BJ (cell line): ENCODE measurements at regions not wholly inside any gene's neighbourhood (a gene's known extent, or its start where the extent isn't known, plus 50 kb on each side); places are given as distances from the start of the nearest gene placed in this dataset.
"Not testable (repeated sequence)": the region's sequence is repeated elsewhere in the genome, so short reads cannot be mapped to it uniquely, and the experiment has no call there.

ENCODE experiments used
- CTCF ChIA-PET: fragments of 350-600 bp; formaldehyde crosslinking; extraction: SDS; loops from one replicate; lab custom pipeline; 2021; ENCODE audit warnings: antibody characterized with exemption, inconsistent platforms; lab: Yijun Ruan, JAX
- POLR2A ChIA-PET: fragments of 300-600 bp; sonication (Branson Sonifier 250); formaldehyde crosslinking; extraction: SDS; loops from one replicate; lab custom pipeline; 2021; ENCODE audit warnings: antibody characterized with exemption; lab: Charles Lee
- DNase-seq: peaks from one replicate; pipeline ENCODE4 v3.0.0-alpha.2; 2011; ENCODE audit warnings: low read depth
- H3K27me3 ChIP-seq: 2 replicates; pipeline ENCODE4 v1.6.0; 2011; ENCODE audit warnings: low read length; ENCODE audit not compliant: control insufficient read depth, insufficient read depth
- H3K36me3 ChIP-seq: 2 replicates; pipeline ENCODE4 v1.5.1; 2011; ENCODE audit warnings: low read length; ENCODE audit not compliant: control insufficient read depth, insufficient read depth
- H3K4me3 ChIP-seq: 2 replicates; pipeline ENCODE4 v1.5.1; 2011; ENCODE audit warnings: low read depth, mild to moderate bottlenecking, control low read depth, low read length
- TF ChIP-seq, protein P1 (sequence below): IDR thresholded peaks from 2 replicates; pipeline ENCODE4 v1.5.1; 2011; ENCODE audit warnings: low read depth, mild to moderate bottlenecking, control low read depth, inconsistent platforms, low read length, moderate library complexity; ENCODE audit not compliant: insufficient read depth

DNA sequence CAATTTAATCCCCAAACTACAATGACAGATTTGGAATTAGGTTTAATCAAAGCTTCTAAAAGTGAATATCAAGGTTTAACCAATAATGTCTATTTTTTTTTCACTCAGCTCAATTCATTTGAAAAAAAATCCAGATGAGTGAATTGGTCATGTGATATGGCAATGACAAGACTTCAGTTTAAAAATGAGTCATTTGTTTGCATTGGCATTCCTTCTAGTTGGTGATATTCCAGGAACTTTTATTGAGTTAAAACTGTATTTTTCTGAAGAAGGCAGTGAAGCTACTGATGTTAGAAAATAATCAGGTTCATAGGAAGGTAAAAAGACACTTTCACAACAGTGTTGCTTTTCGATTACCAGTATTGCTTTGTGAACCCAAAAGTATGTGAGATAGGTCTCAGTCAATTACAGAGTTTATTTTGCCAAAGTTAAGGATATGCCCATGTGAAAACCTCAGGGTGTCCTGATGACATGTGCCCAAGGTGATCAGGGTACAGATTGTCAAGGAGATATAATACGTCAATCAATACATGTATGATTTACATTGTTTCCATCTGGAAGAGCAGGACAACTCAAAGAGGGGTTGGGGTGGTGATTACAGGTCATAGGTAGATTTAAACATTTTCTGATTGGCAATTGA is 1214.9 kb downstream of the GALC start:
- H3K27me3 ChIP-seq = no peaks in the 10 kb centered on the region
- DNase-seq = peak; percentile 68
- no peak overlapping the region for H3K4me3 ChIP-seq
- POLR2A ChIA-PET = no interaction called here
- no peaks in the 10 kb centered on the region for H3K36me3 ChIP-seq
- CTCF ChIA-PET = no interaction called here
- TF ChIP-seq, protein P1, sequence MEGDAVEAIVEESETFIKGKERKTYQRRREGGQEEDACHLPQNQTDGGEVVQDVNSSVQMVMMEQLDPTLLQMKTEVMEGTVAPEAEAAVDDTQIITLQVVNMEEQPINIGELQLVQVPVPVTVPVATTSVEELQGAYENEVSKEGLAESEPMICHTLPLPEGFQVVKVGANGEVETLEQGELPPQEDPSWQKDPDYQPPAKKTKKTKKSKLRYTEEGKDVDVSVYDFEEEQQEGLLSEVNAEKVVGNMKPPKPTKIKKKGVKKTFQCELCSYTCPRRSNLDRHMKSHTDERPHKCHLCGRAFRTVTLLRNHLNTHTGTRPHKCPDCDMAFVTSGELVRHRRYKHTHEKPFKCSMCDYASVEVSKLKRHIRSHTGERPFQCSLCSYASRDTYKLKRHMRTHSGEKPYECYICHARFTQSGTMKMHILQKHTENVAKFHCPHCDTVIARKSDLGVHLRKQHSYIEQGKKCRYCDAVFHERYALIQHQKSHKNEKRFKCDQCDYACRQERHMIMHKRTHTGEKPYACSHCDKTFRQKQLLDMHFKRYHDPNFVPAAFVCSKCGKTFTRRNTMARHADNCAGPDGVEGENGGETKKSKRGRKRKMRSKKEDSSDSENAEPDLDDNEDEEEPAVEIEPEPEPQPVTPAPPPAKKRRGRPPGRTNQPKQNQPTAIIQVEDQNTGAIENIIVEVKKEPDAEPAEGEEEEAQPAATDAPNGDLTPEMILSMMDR = no peak

DNA sequence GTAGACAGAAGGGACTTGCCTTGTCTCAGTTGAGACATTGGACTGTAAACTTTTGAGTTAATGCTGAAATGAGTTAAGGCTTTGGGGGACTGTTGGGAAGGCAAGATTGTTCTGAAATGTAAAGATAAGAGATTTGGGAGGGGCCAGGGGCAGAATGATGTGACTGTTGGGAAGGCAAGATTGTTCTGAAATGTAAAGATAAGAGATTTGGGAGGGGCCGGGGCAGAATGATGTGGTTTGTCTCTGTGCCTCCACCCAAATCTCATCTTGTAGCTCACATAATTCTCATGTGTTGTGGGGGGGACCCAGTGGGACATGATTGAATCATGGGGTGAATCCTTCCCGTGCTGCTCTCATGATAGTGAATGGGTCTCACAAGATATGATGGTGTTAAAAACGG is 1217.1 kb downstream of the GALC start:
- H3K27me3 ChIP-seq, POLR2A ChIA-PET, H3K36me3 ChIP-seq, H3K4me3 ChIP-seq, DNase-seq: not testable (repeated sequence)
- CTCF ChIA-PET = interaction anchor here (1.2 to 1.6 kb wide), 2 partner anchors 10 to 11 kb away, joined by 3 read pairs; no protein-coding TSS in a partner anchor

DNA sequence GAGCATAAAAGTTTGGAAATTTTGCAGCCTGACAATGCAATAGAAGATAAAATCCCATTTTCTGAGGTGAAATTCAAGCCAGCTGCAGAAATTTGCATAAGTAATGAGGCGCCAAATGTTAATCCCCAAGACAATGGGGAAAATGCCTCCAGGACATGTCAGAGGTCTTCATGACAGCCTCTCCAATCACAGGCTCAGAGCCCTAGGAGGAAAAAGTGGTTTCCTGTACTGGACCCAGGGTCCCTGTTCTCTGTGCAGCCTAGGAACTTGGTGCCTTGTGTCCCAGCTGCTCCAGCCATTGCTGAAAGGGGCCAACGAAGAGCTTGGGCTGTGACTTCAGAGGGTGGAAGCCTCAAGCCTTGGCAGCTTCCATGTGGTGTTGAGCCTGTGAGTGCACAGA is 1218.1 kb downstream of the GALC start:
- ChIA-PET CTCF (no interaction called here), POLR2A (no interaction called here)
- DNase-seq = no peak
- Histone ChIP-seq H3K27me3 (no peaks in the 10 kb centered on the region), H3K36me3 (no peaks in the 10 kb centered on the region), H3K4me3 (no peak overlapping the region)
- TF ChIP-seq, protein P1 = no peak

DNA sequence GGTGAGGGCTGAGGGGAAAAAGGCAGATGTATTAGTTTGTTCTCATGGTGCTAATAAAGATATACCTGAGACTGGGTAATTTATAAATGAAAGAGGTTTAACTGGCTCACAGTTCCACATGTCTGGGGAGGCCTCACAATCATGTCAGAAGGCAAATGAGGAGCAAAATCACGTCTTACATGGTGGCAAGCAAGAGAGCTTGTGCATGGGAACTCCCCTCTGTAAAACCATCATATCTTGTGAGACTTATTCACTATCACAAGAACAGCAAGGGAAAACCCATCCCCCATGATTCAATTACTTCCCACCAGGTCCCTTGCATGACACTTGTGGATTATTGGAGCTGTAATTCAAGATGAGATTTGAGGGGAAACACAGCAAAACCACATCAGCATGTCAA is 1220.9 kb downstream of the GALC start:
- Histone ChIP-seq H3K4me3 (no peak overlapping the region), H3K36me3 (no peaks in the 10 kb centered on the region), H3K27me3 (no peaks in the 10 kb centered on the region)
- ChIA-PET CTCF (interaction anchor here (0.6 kb wide), 1 partner anchor 136 kb away, joined by 4 read pairs; no protein-coding TSS in a partner anchor), POLR2A (no interaction called here)
- TF ChIP-seq, protein P1 = no peak
- no peak for DNase-seq

GRCh38 chr14:86770186-86770585 is 1222.8 kb downstream of the GALC start:
- H3K36me3 ChIP-seq = no peaks in the 10 kb centered on the region
- TF ChIP-seq, protein P1 = no peak
- H3K27me3 ChIP-seq = no peaks in the 10 kb centered on the region
- no peak overlapping the region for H3K4me3 ChIP-seq
- ChIA-PET CTCF (no interaction called here), POLR2A (no interaction called here)
- DNase-seq = no peak

DNA sequence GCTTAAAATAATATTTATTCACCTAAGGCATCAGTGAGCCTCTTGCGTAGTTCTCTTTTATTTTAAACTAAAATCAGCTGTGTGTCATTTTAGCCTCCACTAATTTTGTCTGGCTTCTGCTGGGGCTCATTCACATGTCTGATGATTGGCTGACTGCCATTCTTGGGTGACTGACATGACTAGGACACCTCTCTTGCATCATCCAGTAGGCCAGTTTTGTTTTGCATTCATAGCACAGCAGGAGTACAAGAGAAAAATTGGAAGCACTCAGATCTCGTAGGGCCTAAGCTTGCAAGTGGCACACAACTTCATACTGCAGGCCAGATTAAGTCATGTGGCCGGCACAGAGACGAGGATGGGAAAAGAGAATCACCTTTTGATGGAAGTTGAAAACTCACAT is 1226.5 kb downstream of the GALC start:
- Histone ChIP-seq H3K4me3 (no peak overlapping the region), H3K36me3 (no peaks in the 10 kb centered on the region), H3K27me3 (no peaks in the 10 kb centered on the region)
- TF ChIP-seq, protein P1 = no peak
- ChIA-PET POLR2A (no interaction called here), CTCF (no interaction called here)
- DNase-seq = no peak
